ENCODE measurements at regions not wholly inside any gene's neighbourhood (a gene's known extent, or its start where the extent isn't known, plus 50 kb on each side); places are given as distances from the start of the nearest gene placed in this dataset.
"Not testable (repeated sequence)": the region's sequence is repeated elsewhere in the genome, so short reads cannot be mapped to it uniquely, and the experiment has no call there.

GRCh38 chr15:87549860-87550259 lies 706.7 kb downstream of the NTRK3 start:
- Histone ChIP-seq H3K27me3 (ENCODE audit: control insufficient read depth, insufficient read depth, low read length, poor library complexity, severe bottlenecking) (no peaks in the 10 kb centered on the region), H3K9ac (ENCODE audit: extremely low read depth, low read length, poor library complexity, severe bottlenecking) (no peak overlapping the region), H3K9me3 (ENCODE audit: control insufficient read depth, low read length) (peaks cover 6% of the 10 kb centered on the region), H3K4me1 (ENCODE audit: control insufficient read depth, insufficient read depth, low read length) (no peaks in the 10 kb centered on the region), H3K36me3 (ENCODE audit: control insufficient read depth, insufficient read depth, low read length) (no peaks in the 10 kb centered on the region), H3K4me3 (ENCODE audit: low read length) (no peak overlapping the region), H3K27ac (ENCODE audit: low read depth, low read length) (no peak overlapping the region)
- WGBS, 2 experiments (ENCODE audit: insufficient coverage in 1 of 2, insufficient read length in 1 of 2) = 94 to 98% methylated on average over 4 to 6 of the region's 6 CpGs
- Mint-ChIP-seq H3K9me3 (peaks cover 16% of the 10 kb centered on the region), H3K4me3 (no peak overlapping the region), H3K36me3 (ENCODE audit: low read depth) (no peaks in the 10 kb centered on the region), H3K27me3 (ENCODE audit: insufficient read depth) (no peaks in the 10 kb centered on the region), H3K4me1 (peaks cover 6% of the 10 kb centered on the region), H3K27ac (no peak overlapping the region)
- DNase-seq = no peak
- TF ChIP-seq CTCF (conservative IDR thresholded peaks at IDR 0.05) = no peak

- H3K9me3 ChIP-seq (ENCODE audit: control insufficient read depth, low read length) = peaks cover 6% of the 10 kb centered on the region
- Mint-ChIP-seq H3K36me3 (ENCODE audit: low read depth) (no peaks in the 10 kb centered on the region), H3K27me3 (ENCODE audit: insufficient read depth) (no peaks in the 10 kb centered on the region), H3K4me3 (no peak overlapping the region), H3K27ac (no peak overlapping the region), H3K4me1 (peaks cover 6% of the 10 kb centered on the region), H3K9me3 (peaks cover 13% of the 10 kb centered on the region)
- no peak overlapping the region for H3K9ac ChIP-seq (ENCODE audit: extremely low read depth, low read length, poor library complexity, severe bottlenecking)
- no peak overlapping the region for H3K4me3 ChIP-seq (ENCODE audit: low read length)
- TF ChIP-seq CTCF (conservative IDR thresholded peaks at IDR 0.05) = no peak
- H3K4me1 ChIP-seq (ENCODE audit: control insufficient read depth, insufficient read depth, low read length) = no peaks in the 10 kb centered on the region
- H3K27ac ChIP-seq (ENCODE audit: low read depth, low read length) = no peak overlapping the region
- H3K27me3 ChIP-seq (ENCODE audit: control insufficient read depth, insufficient read depth, low read length, poor library complexity, severe bottlenecking) = no peaks in the 10 kb centered on the region
- no peak for DNase-seq
- H3K36me3 ChIP-seq (ENCODE audit: control insufficient read depth, insufficient read depth, low read length) = no peaks in the 10 kb centered on the region
These were observed 707.2 kb downstream of the NTRK3 start for GRCh38 chr15:87549296-87549695.

GRCh38 chr15:87548590-87548989 lies 707.9 kb downstream of the NTRK3 start:
- DNase-seq; H3K4me1 Mint-ChIP-seq; H3K4me1 ChIP-seq (ENCODE audit: control insufficient read depth, insufficient read depth, low read length); H3K4me3 Mint-ChIP-seq; H3K27me3 ChIP-seq (ENCODE audit: control insufficient read depth, insufficient read depth, low read length, poor library complexity, severe bottlenecking); H3K27ac ChIP-seq (ENCODE audit: low read depth, low read length); H3K27ac Mint-ChIP-seq; H3K27me3 Mint-ChIP-seq (ENCODE audit: insufficient read depth); H3K4me3 ChIP-seq (ENCODE audit: low read length); H3K9me3 ChIP-seq (ENCODE audit: control insufficient read depth, low read length); H3K9me3 Mint-ChIP-seq; H3K36me3 Mint-ChIP-seq (ENCODE audit: low read depth); H3K9ac ChIP-seq (ENCODE audit: extremely low read depth, low read length, poor library complexity, severe bottlenecking); H3K36me3 ChIP-seq (ENCODE audit: control insufficient read depth, insufficient read depth, low read length): not testable (repeated sequence)
- 83 to 94% methylated on average over 7 to 14 of the region's 14 CpGs for WGBS, 2 experiments (ENCODE audit: insufficient coverage in 1 of 2, insufficient read length in 1 of 2)

- Mint-ChIP-seq H3K4me3 (no peak overlapping the region), H3K9me3 (no peaks in the 10 kb centered on the region), H3K4me1 (peaks cover 6% of the 10 kb centered on the region), H3K36me3 (ENCODE audit: low read depth) (no peaks in the 10 kb centered on the region), H3K27me3 (ENCODE audit: insufficient read depth) (no peaks in the 10 kb centered on the region), H3K27ac (no peak overlapping the region)
- DNase-seq = no peak
- Histone ChIP-seq H3K9me3 (ENCODE audit: control insufficient read depth, low read length) (no peaks in the 10 kb centered on the region), H3K27ac (ENCODE audit: low read depth, low read length) (no peak overlapping the region), H3K9ac (ENCODE audit: extremely low read depth, low read length, poor library complexity, severe bottlenecking) (no peak overlapping the region), H3K36me3 (ENCODE audit: control insufficient read depth, insufficient read depth, low read length) (no peaks in the 10 kb centered on the region), H3K27me3 (ENCODE audit: control insufficient read depth, insufficient read depth, low read length, poor library complexity, severe bottlenecking) (no peaks in the 10 kb centered on the region), H3K4me3 (ENCODE audit: low read length) (no peak overlapping the region), H3K4me1 (ENCODE audit: control insufficient read depth, insufficient read depth, low read length) (no peaks in the 10 kb centered on the region)
- WGBS, 2 experiments (ENCODE audit: insufficient coverage in 1 of 2, insufficient read length in 1 of 2) = 92 to 95% methylated on average over 2 to 3 of the region's 3 CpGs
- no peak for TF ChIP-seq CTCF (conservative IDR thresholded peaks at IDR 0.05)
These were observed 708.9 kb downstream of the NTRK3 start for GRCh38 chr15:87547470-87548181.

All from endodermal cell (in vitro differentiated cells).